OCI-LY1 (cell line): ENCODE measurements at regions not wholly inside any gene's neighbourhood (a gene's known extent, or its start where the extent isn't known, plus 50 kb on each side); places are given as distances from the start of the nearest gene placed in this dataset.

Experiments
- EZH2 ChIP-seq: fragments of 200-600 bp; sonication (generic), shearing (Covaris generic); IDR thresholded peaks from 2 replicates; pipeline ENCODE4 v1.8.0; 2017; ENCODE audit warnings: borderline replicate concordance, mixed run types, mild to moderate bottlenecking, antibody characterized with exemption, low read length, moderate library complexity, mixed read lengths
- TF ChIP-seq, protein P1 (sequence below): fragments of 200-600 bp; sonication (generic), shearing (Covaris generic); IDR thresholded peaks from 2 replicates; pipeline ENCODE4 v1.5.1; 2017; ENCODE audit warnings: mild to moderate bottlenecking, antibody characterized with exemption, low read length, moderate library complexity, mixed read lengths

DNA sequence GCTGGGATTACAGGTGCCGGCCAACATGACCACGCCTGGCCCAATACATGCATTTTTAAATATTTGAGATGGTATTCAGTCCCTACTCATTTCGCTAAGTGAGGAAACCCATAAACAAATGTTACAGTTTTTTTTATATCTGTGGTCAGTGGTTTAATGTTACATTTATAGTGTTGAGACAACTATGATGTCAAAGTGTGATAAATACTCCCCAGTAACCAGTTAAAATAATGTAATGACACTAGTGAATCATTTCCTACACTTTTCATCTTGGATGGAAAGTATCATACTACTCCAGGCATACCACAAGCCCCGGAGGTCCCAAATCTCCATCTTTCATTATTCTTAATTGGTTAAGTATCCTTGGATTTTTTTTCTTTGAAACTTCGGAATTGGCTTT, 87.5 kb upstream of the KIF26B start:
- no peak for TF ChIP-seq EZH2
- TF ChIP-seq, protein P1, sequence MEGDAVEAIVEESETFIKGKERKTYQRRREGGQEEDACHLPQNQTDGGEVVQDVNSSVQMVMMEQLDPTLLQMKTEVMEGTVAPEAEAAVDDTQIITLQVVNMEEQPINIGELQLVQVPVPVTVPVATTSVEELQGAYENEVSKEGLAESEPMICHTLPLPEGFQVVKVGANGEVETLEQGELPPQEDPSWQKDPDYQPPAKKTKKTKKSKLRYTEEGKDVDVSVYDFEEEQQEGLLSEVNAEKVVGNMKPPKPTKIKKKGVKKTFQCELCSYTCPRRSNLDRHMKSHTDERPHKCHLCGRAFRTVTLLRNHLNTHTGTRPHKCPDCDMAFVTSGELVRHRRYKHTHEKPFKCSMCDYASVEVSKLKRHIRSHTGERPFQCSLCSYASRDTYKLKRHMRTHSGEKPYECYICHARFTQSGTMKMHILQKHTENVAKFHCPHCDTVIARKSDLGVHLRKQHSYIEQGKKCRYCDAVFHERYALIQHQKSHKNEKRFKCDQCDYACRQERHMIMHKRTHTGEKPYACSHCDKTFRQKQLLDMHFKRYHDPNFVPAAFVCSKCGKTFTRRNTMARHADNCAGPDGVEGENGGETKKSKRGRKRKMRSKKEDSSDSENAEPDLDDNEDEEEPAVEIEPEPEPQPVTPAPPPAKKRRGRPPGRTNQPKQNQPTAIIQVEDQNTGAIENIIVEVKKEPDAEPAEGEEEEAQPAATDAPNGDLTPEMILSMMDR = no peak
